Ishikawa (cell line): ENCODE measurements at regions not wholly inside any gene's neighbourhood (a gene's known extent, or its start where the extent isn't known, plus 50 kb on each side); places are given as distances from the start of the nearest gene placed in this dataset.

Experiments used
- CEBPB ChIP-seq: IDR thresholded peaks from 2 replicates; pipeline ENCODE4 v1.6.1; 2012
- EP300 ChIP-seq: IDR thresholded peaks from 2 replicates; pipeline ENCODE4 v1.6.1; 2012; ENCODE audit warnings: borderline replicate concordance
- FOXM1 ChIP-seq: IDR thresholded peaks from 2 replicates; pipeline ENCODE4 v1.6.1; 2012; ENCODE audit warnings: low read depth, borderline replicate concordance
- NFIC ChIP-seq: IDR thresholded peaks from 2 replicates; pipeline ENCODE4 v1.6.1; 2012
- RAD21 ChIP-seq: IDR thresholded peaks from 2 replicates; pipeline ENCODE4 v1.6.1; 2012; ENCODE audit warnings: low read depth
- TAF1 ChIP-seq: IDR thresholded peaks from 2 replicates; pipeline ENCODE4 v1.6.1; 2012; ENCODE audit warnings: low read depth, mild to moderate bottlenecking
- TCF12 ChIP-seq: IDR thresholded peaks from 2 replicates; pipeline ENCODE4 v1.6.1; 2012; ENCODE audit warnings: low read depth
- YY1 ChIP-seq: IDR thresholded peaks from 2 replicates; pipeline ENCODE4 v1.6.1; 2012; ENCODE audit warnings: low read depth
- TF ChIP-seq, protein P1 (sequence below): IDR thresholded peaks from 2 replicates; pipeline ENCODE4 v1.6.1; 2012; ENCODE audit warnings: low read depth, mild to moderate bottlenecking
- TF ChIP-seq, protein P2 (sequence below): IDR thresholded peaks from 2 replicates; pipeline ENCODE4 v1.6.1; 2012

DNA sequence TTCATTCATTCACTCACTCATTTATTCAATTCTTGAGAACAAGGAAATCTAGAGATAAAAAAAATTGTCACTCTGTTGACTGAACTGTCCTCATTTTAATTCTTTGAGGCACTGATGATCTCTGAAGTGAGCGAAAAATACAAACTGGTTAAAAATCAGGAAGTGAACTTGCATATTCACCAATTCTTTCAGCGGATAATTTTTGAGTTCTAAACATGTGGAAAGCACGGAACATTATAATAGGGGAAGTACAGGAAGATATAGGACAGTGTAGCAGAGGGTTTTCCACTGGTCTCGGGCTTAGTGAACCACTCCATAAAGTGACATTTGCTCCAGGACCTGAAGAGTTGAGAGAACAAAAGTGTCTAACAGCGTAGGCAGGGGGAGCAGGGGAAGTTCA, 169.5 kb downstream of the TLR4 start:
- TF ChIP-seq RAD21 (no peak), TCF12 (no peak), TAF1 (no peak), CEBPB (no peak), FOXM1 (no peak), NFIC (no peak), YY1 (no peak), EP300 (no peak)
- TF ChIP-seq, protein P1, sequence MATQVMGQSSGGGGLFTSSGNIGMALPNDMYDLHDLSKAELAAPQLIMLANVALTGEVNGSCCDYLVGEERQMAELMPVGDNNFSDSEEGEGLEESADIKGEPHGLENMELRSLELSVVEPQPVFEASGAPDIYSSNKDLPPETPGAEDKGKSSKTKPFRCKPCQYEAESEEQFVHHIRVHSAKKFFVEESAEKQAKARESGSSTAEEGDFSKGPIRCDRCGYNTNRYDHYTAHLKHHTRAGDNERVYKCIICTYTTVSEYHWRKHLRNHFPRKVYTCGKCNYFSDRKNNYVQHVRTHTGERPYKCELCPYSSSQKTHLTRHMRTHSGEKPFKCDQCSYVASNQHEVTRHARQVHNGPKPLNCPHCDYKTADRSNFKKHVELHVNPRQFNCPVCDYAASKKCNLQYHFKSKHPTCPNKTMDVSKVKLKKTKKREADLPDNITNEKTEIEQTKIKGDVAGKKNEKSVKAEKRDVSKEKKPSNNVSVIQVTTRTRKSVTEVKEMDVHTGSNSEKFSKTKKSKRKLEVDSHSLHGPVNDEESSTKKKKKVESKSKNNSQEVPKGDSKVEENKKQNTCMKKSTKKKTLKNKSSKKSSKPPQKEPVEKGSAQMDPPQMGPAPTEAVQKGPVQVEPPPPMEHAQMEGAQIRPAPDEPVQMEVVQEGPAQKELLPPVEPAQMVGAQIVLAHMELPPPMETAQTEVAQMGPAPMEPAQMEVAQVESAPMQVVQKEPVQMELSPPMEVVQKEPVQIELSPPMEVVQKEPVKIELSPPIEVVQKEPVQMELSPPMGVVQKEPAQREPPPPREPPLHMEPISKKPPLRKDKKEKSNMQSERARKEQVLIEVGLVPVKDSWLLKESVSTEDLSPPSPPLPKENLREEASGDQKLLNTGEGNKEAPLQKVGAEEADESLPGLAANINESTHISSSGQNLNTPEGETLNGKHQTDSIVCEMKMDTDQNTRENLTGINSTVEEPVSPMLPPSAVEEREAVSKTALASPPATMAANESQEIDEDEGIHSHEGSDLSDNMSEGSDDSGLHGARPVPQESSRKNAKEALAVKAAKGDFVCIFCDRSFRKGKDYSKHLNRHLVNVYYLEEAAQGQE: no peak
- TF ChIP-seq, protein P2, sequence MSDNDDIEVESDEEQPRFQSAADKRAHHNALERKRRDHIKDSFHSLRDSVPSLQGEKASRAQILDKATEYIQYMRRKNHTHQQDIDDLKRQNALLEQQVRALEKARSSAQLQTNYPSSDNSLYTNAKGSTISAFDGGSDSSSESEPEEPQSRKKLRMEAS: no peak
